ENCODE measurements at regions not wholly inside any gene's neighbourhood (a gene's known extent, or its start where the extent isn't known, plus 50 kb on each side); places are given as distances from the start of the nearest gene placed in this dataset.

DNA sequence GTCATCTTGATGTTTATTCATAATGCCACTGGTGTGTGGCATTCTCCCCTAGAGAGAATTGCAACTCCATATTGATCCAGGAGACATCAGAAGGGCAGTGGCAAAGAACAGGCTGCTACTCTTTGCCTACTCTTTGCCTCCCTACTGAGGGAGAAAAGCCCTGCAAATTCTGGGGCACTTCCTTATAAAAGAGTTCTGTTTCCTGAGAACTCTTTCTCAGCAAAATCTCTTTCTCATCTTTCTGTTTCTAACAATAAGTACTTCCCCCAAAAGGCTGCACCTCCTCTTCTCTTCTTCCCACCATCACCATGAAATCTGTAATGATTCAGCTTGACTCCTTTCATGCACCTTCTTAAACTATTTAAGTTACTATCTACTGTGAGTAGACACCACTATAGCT lies 270.3 kb downstream of the MREG start:
- ATAC-seq: no peak
- intact Hi-C loops (cut with DNase I): no loop called here
- Histone ChIP-seq H3K9me3 (no peaks in the 10 kb centered on the region), H3K27ac (no peak overlapping the region), H3K4me1 (peaks cover 4% of the 10 kb centered on the region), H3K4me3 (no peak overlapping the region), H3K36me3 (no peaks in the 10 kb centered on the region), H3K27me3 (no peaks in the 10 kb centered on the region)
- no peak for DNase-seq
- TF ChIP-seq, protein P1, sequence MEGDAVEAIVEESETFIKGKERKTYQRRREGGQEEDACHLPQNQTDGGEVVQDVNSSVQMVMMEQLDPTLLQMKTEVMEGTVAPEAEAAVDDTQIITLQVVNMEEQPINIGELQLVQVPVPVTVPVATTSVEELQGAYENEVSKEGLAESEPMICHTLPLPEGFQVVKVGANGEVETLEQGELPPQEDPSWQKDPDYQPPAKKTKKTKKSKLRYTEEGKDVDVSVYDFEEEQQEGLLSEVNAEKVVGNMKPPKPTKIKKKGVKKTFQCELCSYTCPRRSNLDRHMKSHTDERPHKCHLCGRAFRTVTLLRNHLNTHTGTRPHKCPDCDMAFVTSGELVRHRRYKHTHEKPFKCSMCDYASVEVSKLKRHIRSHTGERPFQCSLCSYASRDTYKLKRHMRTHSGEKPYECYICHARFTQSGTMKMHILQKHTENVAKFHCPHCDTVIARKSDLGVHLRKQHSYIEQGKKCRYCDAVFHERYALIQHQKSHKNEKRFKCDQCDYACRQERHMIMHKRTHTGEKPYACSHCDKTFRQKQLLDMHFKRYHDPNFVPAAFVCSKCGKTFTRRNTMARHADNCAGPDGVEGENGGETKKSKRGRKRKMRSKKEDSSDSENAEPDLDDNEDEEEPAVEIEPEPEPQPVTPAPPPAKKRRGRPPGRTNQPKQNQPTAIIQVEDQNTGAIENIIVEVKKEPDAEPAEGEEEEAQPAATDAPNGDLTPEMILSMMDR (IDR thresholded peaks at IDR 0.05): no peak

DNA sequence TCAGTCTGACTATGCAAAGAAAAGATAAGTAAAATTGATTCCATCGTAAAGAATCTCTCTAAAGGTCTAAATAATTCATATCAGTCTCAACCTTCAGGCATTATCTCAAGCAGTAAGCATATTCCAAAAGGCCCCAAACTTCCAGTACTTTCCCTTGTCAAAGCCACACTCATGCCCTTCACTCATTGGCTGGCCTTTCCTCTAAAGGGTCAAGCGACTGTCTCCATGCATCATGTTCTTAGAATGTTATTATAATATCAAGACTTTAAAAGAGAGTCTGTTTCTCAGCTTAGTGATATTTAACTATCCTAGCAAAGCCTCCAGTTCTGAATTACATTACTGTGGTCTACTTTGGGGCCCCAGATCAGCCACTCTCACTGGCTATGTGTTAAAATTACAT lies 271.3 kb downstream of the MREG start:
- ATAC-seq: no peak
- intact Hi-C loops (cut with DNase I): no loop called here
- no peaks in the 10 kb centered on the region for H3K36me3 ChIP-seq

DNA sequence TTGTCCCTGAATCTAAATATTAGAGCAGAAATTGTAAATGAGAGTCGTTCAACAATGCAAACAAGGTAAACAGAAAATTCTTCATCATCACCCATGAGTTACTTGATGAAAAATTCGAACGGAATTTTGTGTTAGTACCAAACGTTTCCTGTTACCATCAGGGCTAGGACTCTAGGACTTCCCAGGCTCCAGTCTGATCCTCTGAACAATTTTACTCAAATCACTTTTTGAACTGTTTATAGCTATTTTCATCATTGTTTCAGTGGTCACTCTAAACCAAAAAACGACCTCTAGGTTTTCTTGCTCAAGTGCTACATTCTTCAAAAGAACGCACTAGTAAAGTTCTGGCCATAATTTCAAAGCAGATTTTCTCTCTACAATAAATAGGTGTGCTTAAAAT lies 273.3 kb downstream of the MREG start:
- Histone ChIP-seq H3K4me3 (no peak overlapping the region), H3K9me3 (no peaks in the 10 kb centered on the region), H3K27ac (no peak overlapping the region), H3K27me3 (no peaks in the 10 kb centered on the region), H3K4me1 (no peaks in the 10 kb centered on the region), H3K36me3 (no peaks in the 10 kb centered on the region)
- ATAC-seq (no peak), DNase-seq (no peak)
- TF ChIP-seq, protein P1 (IDR thresholded peaks at IDR 0.05): no peak
- intact Hi-C loops (cut with DNase I): no loop called here

More for the DNA sequence above, 271.3 kb downstream of the MREG start:
- TF ChIP-seq, protein P1 (IDR thresholded peaks at IDR 0.05): no peak
- no peak overlapping the region for H3K27ac ChIP-seq
- no peaks in the 10 kb centered on the region for H3K4me1 ChIP-seq
- H3K9me3 ChIP-seq: no peaks in the 10 kb centered on the region
- DNase-seq: no peak
- no peaks in the 10 kb centered on the region for H3K27me3 ChIP-seq
- no peak overlapping the region for H3K4me3 ChIP-seq

DNA sequence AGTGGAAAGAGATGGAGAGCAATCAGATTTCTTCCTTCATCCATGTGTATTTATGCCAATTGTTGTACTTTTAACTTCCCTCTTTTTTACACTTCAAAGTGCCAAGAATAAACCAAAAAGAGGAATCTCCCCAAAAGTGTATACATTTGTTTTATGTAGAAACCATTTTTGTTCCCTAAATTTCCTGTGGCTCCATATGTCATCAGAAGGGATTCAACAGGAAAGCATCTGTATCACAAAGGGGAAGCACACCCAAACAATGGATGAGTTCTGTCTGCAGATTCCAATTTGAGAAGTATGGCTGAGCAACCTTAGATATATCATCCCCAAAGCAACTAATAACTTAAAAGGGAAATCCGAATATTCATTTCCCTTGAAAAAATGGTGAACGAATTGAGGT lies 275.0 kb downstream of the MREG start:
- ATAC-seq (peak; percentile 55), DNase-seq (no peak)
- Histone ChIP-seq H3K9me3 (no peaks in the 10 kb centered on the region), H3K4me3 (no peak overlapping the region), H3K4me1 (no peaks in the 10 kb centered on the region), H3K27ac (no peak overlapping the region), H3K36me3 (no peaks in the 10 kb centered on the region), H3K27me3 (no peaks in the 10 kb centered on the region)
- TF ChIP-seq, protein P1 (IDR thresholded peaks at IDR 0.05): no peak
- intact Hi-C loops (cut with DNase I): no loop called here

DNA sequence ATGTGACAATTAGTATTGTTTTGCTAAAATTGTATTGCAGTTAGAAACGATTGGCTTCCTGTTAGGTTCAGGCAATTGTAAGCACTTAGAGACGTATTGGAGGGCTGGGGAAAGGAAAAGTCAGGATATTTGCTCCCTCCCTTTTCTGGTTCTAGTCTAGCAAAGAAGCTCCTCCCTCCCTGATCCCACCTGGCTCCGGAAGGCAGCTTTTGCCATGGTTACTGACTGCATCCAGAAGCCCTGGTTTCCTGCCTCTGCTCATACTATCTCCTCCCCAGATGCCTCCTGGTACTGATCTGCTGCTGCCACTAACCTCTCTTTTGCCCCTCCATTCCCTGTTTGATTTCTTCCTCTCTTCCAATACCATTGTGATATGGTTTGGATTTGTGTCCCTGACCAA lies 275.9 kb downstream of the MREG start:
- Histone ChIP-seq H3K4me1 (no peaks in the 10 kb centered on the region), H3K9me3 (no peaks in the 10 kb centered on the region), H3K27me3 (no peaks in the 10 kb centered on the region), H3K27ac (no peak overlapping the region), H3K36me3 (no peaks in the 10 kb centered on the region), H3K4me3 (no peak overlapping the region)
- no peak for ATAC-seq
- no peak for DNase-seq
- intact Hi-C loops (cut with DNase I): no loop called here
- TF ChIP-seq, protein P1 (IDR thresholded peaks at IDR 0.05): no peak

DNA sequence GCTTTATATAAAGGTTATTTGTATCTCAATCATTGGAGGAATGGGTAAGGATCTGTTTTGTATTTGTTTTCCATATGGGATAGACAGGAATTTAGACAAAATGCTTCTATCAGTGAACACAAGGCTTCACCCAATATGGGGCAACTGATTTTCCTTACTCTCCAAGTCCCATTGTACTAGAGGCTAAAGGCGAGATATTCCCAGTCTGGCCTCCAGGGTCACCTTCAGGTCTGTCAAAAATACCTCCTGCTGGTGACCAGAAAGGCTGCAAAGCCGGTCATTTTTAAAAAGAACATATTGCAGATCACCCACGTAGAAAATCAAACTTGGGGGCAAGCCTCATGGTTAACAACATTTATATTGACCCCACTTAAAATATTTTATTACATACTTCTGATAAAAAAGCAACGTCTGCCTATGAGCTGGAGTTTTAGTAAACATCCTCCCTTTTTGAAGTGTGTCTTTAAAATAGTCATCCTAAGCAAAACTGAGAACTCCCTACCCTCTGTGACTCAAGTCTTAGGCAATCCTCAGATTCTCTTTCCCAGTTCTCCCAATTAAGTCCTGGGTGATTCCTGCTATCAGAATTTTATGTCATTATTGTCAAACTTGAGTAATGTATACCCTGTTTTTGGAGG lies 276.6 kb downstream of the MREG start:
- Histone ChIP-seq H3K4me1 (no peaks in the 10 kb centered on the region), H3K4me3 (no peak overlapping the region), H3K36me3 (no peaks in the 10 kb centered on the region), H3K27ac (no peak overlapping the region), H3K27me3 (no peaks in the 10 kb centered on the region), H3K9me3 (no peaks in the 10 kb centered on the region)
- no peak for DNase-seq
- TF ChIP-seq, protein P1 (IDR thresholded peaks at IDR 0.05): no peak
- ATAC-seq: no peak
- intact Hi-C loops (cut with DNase I): no loop called here
